Mucosa of rectum (tissue), 2 donors: ENCODE measurements at regions not wholly inside any gene's neighbourhood (a gene's known extent, or its start where the extent isn't known, plus 50 kb on each side); places are given as distances from the start of the nearest gene placed in this dataset.

Source experiments
- H3K27ac ChIP-seq, 2 donors: one replicate each; pipeline ENCODE4 v1.7.0; 2013; ENCODE audit warnings: inconsistent platforms in 2 of 2, low read depth in 2 of 2, low read length in 2 of 2
- H3K27me3 ChIP-seq, 2 donors: one replicate each; pipeline ENCODE4 v1.7.0; 2013; ENCODE audit warnings: low read length in 2 of 2; ENCODE audit not compliant: control insufficient read depth in 2 of 2, insufficient read depth in 2 of 2
- H3K36me3 ChIP-seq, 2 donors: one replicate each; pipeline ENCODE4 v1.7.0; 2013; ENCODE audit warnings: low read length in 2 of 2; ENCODE audit not compliant: control insufficient read depth in 2 of 2, insufficient read depth in 2 of 2
- H3K4me1 ChIP-seq, 2 donors: one replicate each; pipeline ENCODE4 v1.7.0; 2013; ENCODE audit warnings: low read length in 2 of 2, mild to moderate bottlenecking in 1 of 2; ENCODE audit not compliant: control insufficient read depth in 2 of 2, insufficient read depth in 2 of 2
- H3K4me3 ChIP-seq, 2 donors: one replicate each; pipeline ENCODE4 v1.7.0; 2013; ENCODE audit warnings: low read length in 2 of 2
- H3K9ac ChIP-seq, 2 donors: one replicate each; pipeline ENCODE4 v1.7.0; 2013; ENCODE audit warnings: low read length in 2 of 2, low read depth in 1 of 2, mild to moderate bottlenecking in 1 of 2
- H3K9me3 ChIP-seq, 2 donors: one replicate each; pipeline ENCODE4 v1.7.0; 2013; ENCODE audit warnings: low read length in 2 of 2; ENCODE audit not compliant: control insufficient read depth in 2 of 2
- donor health status: healthy.
- donor health status: Normal muscosa, but diverticular disease.

- H3K27me3 ChIP-seq = no peaks in the 10 kb centered on the region
- H3K9me3 ChIP-seq = no peaks in the 10 kb centered on the region
- no peaks in the 10 kb centered on the region for H3K36me3 ChIP-seq
- peak overlapping the region in 1 of 2 donors; percentile 54 for H3K27ac ChIP-seq
- peaks cover 4 to 7% of the 10 kb centered on the region in 2 donors for H3K4me1 ChIP-seq
- no peak overlapping the region for H3K4me3 ChIP-seq
- H3K9ac ChIP-seq = peak overlapping the region in 1 of 2 donors; percentile 21
Observed at GRCh38 chr9:684054-684890, 157.2 kb upstream of the DMRT1 start.

GRCh38 chr9:684941-685340 is 156.6 kb upstream of the DMRT1 start:
- Histone ChIP-seq H3K9ac (no peak overlapping the region), H3K36me3 (no peaks in the 10 kb centered on the region), H3K27ac (peak overlapping the region in 1 of 2 donors; percentile 10), H3K27me3 (no peaks in the 10 kb centered on the region), H3K4me1 (peaks cover 4 to 7% of the 10 kb centered on the region in 2 donors), H3K9me3 (no peaks in the 10 kb centered on the region), H3K4me3 (no peak overlapping the region)

- Histone ChIP-seq H3K36me3 (no peaks in the 10 kb centered on the region), H3K9me3 (no peaks in the 10 kb centered on the region), H3K27ac (no peak overlapping the region), H3K27me3 (no peaks in the 10 kb centered on the region), H3K9ac (no peak overlapping the region), H3K4me1 (peaks cover 4 to 7% of the 10 kb centered on the region in 2 donors), H3K4me3 (no peak overlapping the region)
Observed at GRCh38 chr9:686321-686813, 155.1 kb upstream of the DMRT1 start.

- Histone ChIP-seq H3K27me3 (no peaks in the 10 kb centered on the region), H3K27ac (no peak overlapping the region), H3K9me3 (no peaks in the 10 kb centered on the region), H3K4me3 (no peak overlapping the region), H3K9ac (no peak overlapping the region), H3K4me1 (peaks cover 4 to 7% of the 10 kb centered on the region in 2 donors), H3K36me3 (no peaks in the 10 kb centered on the region)
Observed at GRCh38 chr9:687034-687785, 154.3 kb upstream of the DMRT1 start.

- Histone ChIP-seq H3K36me3 (no peaks in the 10 kb centered on the region), H3K9ac (no peak overlapping the region), H3K9me3 (no peaks in the 10 kb centered on the region), H3K27me3 (no peaks in the 10 kb centered on the region), H3K4me3 (no peak overlapping the region), H3K27ac (no peak overlapping the region), H3K4me1 (peaks cover 4 to 6% of the 10 kb centered on the region in 2 donors)
Observed at GRCh38 chr9:687994-688393, 153.5 kb upstream of the DMRT1 start.

- no peaks in the 10 kb centered on the region for H3K36me3 ChIP-seq
- peaks cover 7 to 9% of the 10 kb centered on the region in 2 donors for H3K4me1 ChIP-seq
- no peaks in the 10 kb centered on the region for H3K9me3 ChIP-seq
- H3K9ac ChIP-seq = no peak overlapping the region
- no peaks in the 10 kb centered on the region for H3K27me3 ChIP-seq
- H3K27ac ChIP-seq = no peak overlapping the region
- H3K4me3 ChIP-seq = no peak overlapping the region
Observed at GRCh38 chr9:690517-691111, 150.9 kb upstream of the DMRT1 start.

DNA sequence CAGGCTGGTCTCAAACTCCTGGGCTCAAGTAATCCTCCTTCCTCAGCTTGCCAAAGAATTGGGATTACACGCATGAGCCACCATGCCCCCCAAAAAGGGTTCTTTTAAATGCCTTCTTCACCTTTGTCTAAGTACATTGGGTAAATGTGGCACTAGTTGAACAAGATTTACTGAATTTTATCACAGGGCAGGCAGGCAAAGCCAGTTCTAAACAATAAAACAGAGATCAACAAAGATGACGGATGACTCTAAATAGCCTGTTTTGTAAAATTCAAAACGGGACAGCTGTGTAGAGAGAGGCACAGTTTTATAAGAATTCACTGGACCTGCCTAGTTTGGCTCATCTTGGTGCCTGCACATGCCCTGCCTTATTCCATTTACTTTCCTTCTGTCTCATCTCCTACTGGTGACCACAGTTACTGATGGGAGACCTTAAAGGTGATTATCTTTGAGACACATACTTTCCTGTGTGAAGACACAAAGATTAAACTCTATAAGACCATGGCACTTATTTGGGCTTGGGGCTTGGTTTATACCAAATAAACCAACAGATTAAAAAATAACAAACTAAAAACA is 149.6 kb upstream of the DMRT1 start:
- no peaks in the 10 kb centered on the region for H3K27me3 ChIP-seq
- no peak overlapping the region for H3K4me3 ChIP-seq
- peaks cover 9 to 11% of the 10 kb centered on the region in 2 donors for H3K4me1 ChIP-seq
- H3K36me3 ChIP-seq = no peaks in the 10 kb centered on the region
- no peaks in the 10 kb centered on the region for H3K9me3 ChIP-seq
- no peak overlapping the region for H3K9ac ChIP-seq
- H3K27ac ChIP-seq = peak overlapping the region; percentile 54 to 78

DNA sequence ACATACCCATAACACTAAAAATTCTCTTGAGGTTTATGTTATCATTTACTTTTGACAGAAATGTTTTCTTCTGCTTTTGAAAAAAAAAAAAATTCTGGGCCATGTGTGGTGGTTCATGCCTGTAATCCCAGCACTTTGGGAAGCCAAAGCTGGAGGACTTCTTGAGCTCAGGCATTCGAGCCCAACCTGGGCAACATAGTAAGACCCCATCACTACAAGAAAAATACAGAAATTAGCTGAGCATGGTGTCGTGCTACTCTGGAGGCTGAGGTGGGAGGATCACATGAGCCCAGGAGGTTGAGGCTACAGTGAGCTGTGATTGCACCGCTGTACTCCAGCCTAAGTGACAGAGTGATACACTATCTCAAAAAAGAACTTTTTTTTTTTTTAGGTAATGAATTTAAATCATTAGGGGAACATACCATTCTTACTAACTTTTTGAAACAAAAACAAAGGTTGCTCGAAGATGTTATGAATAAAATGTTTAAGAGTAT is 148.8 kb upstream of the DMRT1 start:
- H3K36me3 ChIP-seq = no peaks in the 10 kb centered on the region
- no peaks in the 10 kb centered on the region for H3K9me3 ChIP-seq
- no peak overlapping the region for H3K4me3 ChIP-seq
- no peak overlapping the region for H3K9ac ChIP-seq
- H3K27me3 ChIP-seq = no peaks in the 10 kb centered on the region
- H3K4me1 ChIP-seq = peaks cover 9 to 11% of the 10 kb centered on the region in 2 donors
- H3K27ac ChIP-seq = peak overlapping the region; percentile 77 to 78

DNA sequence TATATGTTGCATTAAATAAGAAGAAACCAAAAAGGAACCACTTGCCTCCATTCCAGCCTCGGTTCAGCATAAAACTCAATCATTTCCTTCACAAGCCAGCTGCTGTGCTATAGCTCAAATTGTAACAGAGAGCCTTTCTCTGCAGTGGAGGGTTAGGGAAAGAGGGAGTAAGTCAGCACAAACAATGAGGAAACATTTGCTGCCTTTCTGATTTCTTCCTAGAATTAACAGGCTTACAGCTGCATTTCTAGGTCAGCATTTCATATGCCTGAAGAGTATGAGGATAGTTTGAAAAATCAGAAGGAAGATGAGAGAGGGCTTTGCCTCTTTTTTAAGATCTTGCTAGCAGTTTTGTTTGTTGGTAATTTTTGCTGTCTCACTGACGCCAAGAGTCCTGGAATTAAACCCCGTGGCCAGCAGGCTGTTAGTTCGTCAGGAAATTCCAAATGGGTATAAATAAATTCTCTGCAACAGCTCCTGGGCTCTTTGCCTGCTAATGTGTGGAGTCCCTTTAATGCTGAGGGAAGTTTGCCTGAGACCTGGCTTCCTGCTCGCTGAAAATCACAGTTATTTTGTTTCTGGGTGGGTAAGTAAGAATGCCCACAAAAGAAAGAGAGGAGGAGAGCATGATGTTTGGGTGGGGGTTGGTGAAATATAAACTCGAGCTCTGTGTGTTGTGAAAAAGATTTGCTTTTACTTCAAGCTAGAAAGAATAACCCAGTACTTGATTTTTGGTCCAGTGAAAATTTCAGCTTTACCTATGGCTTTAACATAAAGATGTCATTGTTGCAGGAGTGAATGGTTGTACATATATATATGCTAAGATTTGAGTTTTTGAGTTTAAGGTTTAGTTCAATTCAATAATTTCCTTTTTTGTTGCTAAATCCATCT is 148.1 kb upstream of the DMRT1 start:
- H3K4me1 ChIP-seq = peaks cover 9 to 11% of the 10 kb centered on the region in 2 donors
- H3K4me3 ChIP-seq = peak overlapping the region in 1 of 2 donors; percentile 53
- peak overlapping the region; percentile 77 to 78 for H3K27ac ChIP-seq
- H3K36me3 ChIP-seq = no peaks in the 10 kb centered on the region
- no peaks in the 10 kb centered on the region for H3K9me3 ChIP-seq
- H3K27me3 ChIP-seq = no peaks in the 10 kb centered on the region
- H3K9ac ChIP-seq = no peak overlapping the region
